Keratinocyte (primary cell): ENCODE measurements at regions not wholly inside any gene's neighbourhood (a gene's known extent, or its start where the extent isn't known, plus 50 kb on each side); places are given as distances from the start of the nearest gene placed in this dataset.

Experiments used
- DNase-seq: peaks from one replicate; pipeline ENCODE4 v3.0.0-alpha.2; 2011; ENCODE audit warnings: low read depth, missing footprints, low spot score
- FAIRE-seq: peaks from 2 replicates; lab custom pipeline; 2011; peaks lifted over from hg19 to GRCh38; lab: Jason Lieb, UNC
- H2AFZ ChIP-seq: 2 replicates; pipeline ENCODE4 v1.6.0; 2012; ENCODE audit warnings: low read length, control low read depth, inconsistent platforms; ENCODE audit not compliant: control insufficient read depth
- H3K27ac ChIP-seq: 2 replicates; pipeline ENCODE4 v1.5.1; 2011; ENCODE audit warnings: low read length; ENCODE audit not compliant: control insufficient read depth, insufficient read depth
- H3K27me3 ChIP-seq: 3 replicates; pipeline ENCODE4 v1.6.0; 2011; ENCODE audit warnings: low read length; ENCODE audit not compliant: control insufficient read depth, insufficient read depth; ENCODE audit errors: extremely low read depth
- H3K36me3 ChIP-seq, 2 experiments: 2 replicates in 1 of 2; 3 replicates in 1 of 2; pipeline ENCODE4 v1.5.1; 2011; ENCODE audit warnings: low read length in 2 of 2, mild to moderate bottlenecking in 1 of 2; ENCODE audit not compliant: control insufficient read depth in 2 of 2, insufficient read depth in 2 of 2; ENCODE audit errors: extremely low read depth in 1 of 2
- H3K4me1 ChIP-seq: 3 replicates; pipeline ENCODE4 v1.5.1; 2011; ENCODE audit warnings: low read length; ENCODE audit not compliant: control insufficient read depth, insufficient read depth; ENCODE audit errors: extremely low read depth
- H3K4me2 ChIP-seq: 3 replicates; pipeline ENCODE4 v1.6.0; 2011; ENCODE audit warnings: low read depth, low read length; ENCODE audit not compliant: control insufficient read depth, insufficient read depth; ENCODE audit errors: extremely low read depth
- H3K4me3 ChIP-seq, 3 experiments: fragments of 200-600 bp in 1 of 3; sonication (generic) in 1 of 3; 2 replicates in 2 of 3; 3 replicates in 1 of 3; pipeline ENCODE4 v1.5.1; 2011 to 2016; ENCODE audit warnings: low read length in 3 of 3, mild to moderate bottlenecking in 3 of 3, control low read depth in 2 of 3, inconsistent platforms in 1 of 3, low read depth in 1 of 3, mixed read lengths in 1 of 3, mixed run types in 1 of 3, moderate library complexity in 1 of 3; ENCODE audit not compliant: control insufficient read depth in 2 of 3, insufficient read depth in 2 of 3; ENCODE audit errors: extremely low read depth in 1 of 3
- H3K79me2 ChIP-seq: 2 replicates; pipeline ENCODE4 v1.6.0; 2012; ENCODE audit warnings: low read length; ENCODE audit not compliant: control insufficient read depth, insufficient read depth
- H3K9ac ChIP-seq: 3 replicates; pipeline ENCODE4 v1.6.0; 2011; ENCODE audit warnings: low read length; ENCODE audit not compliant: control insufficient read depth, insufficient read depth; ENCODE audit errors: extremely low read depth
- H3K9me1 ChIP-seq: 3 replicates; pipeline ENCODE4 v1.6.0; 2011; ENCODE audit warnings: low read length; ENCODE audit not compliant: control insufficient read depth, insufficient read depth; ENCODE audit errors: extremely low read depth
- H3K9me3 ChIP-seq: 2 replicates; pipeline ENCODE4 v1.5.1; 2012; ENCODE audit warnings: low read depth, low read length; ENCODE audit not compliant: control insufficient read depth
- H4K20me1 ChIP-seq: 3 replicates; pipeline ENCODE4 v1.6.0; 2011; ENCODE audit warnings: low read length; ENCODE audit not compliant: control insufficient read depth, insufficient read depth; ENCODE audit errors: extremely low read depth
- CTCF ChIP-seq, 3 experiments: IDR thresholded peaks in 1 of 3; conservative IDR thresholded peaks in 1 of 3; optimal IDR thresholded peaks in 1 of 3; 2 replicates in 2 of 3; 3 replicates in 1 of 3; pipeline versions ENCODE3 to v1.5.1; 2011; ENCODE audit warnings: low read length in 3 of 3, mild to moderate bottlenecking in 3 of 3, moderate library complexity in 2 of 3, control low read depth in 1 of 3, inconsistent platforms in 1 of 3; ENCODE audit not compliant: insufficient read depth in 2 of 3; ENCODE audit errors: extremely low read depth in 1 of 3
- EZH2 ChIP-seq: IDR thresholded peaks from one replicate; pipeline ENCODE4 v1.6.1; 2012; ENCODE audit warnings: inconsistent platforms, mild to moderate bottlenecking, low read length, moderate library complexity
- dilution Hi-C: fragments of 300-500 bp; cut with MboI; formaldehyde crosslinking; loops from one replicate; pipeline ENCODE4 v1.7.0; 2020; ENCODE audit warnings: low sequenced_read_pairs; ENCODE audit not compliant: extremely low pct_ligation_motif_present

GRCh38 chr2:114038710-114039109, 148.8 kb downstream of the ACTR3 start:
- H3K36me3 ChIP-seq, result no peaks in the 10 kb centered on the region
- no peak overlapping the region for H3K4me2 ChIP-seq
- no peaks in the 10 kb centered on the region for H3K9me1 ChIP-seq
- TF ChIP-seq CTCF (optimal IDR thresholded peaks at IDR 0.05 in 1 of 3, IDR thresholded peaks at IDR 0.05 in 1 of 3, conservative IDR thresholded peaks at IDR 0.05 in 1 of 3; ENCODE audit: extremely low read depth in 1 of 3, insufficient read depth in 2 of 3, low read length in 3 of 3), result no peak
- no peak for TF ChIP-seq EZH2
- H2AFZ ChIP-seq, result no peak overlapping the region
- FAIRE-seq (no peak), DNase-seq (no peak)
- no peaks in the 10 kb centered on the region for H3K9me3 ChIP-seq
- no peaks in the 10 kb centered on the region for H3K79me2 ChIP-seq
- H3K27me3 ChIP-seq, result no peaks in the 10 kb centered on the region
- H3K4me3 ChIP-seq, result no peak overlapping the region
- H3K4me1 ChIP-seq, result no peaks in the 10 kb centered on the region
- dilution Hi-C loops, result no loop called here
- no peaks in the 10 kb centered on the region for H4K20me1 ChIP-seq
- no peak overlapping the region for H3K9ac ChIP-seq
- H3K27ac ChIP-seq, result no peak overlapping the region

GRCh38 chr2:114039677-114040076, 149.8 kb downstream of the ACTR3 start:
- no peak for FAIRE-seq
- no peaks in the 10 kb centered on the region for H3K79me2 ChIP-seq
- H3K27me3 ChIP-seq, result no peaks in the 10 kb centered on the region
- no peak overlapping the region for H3K27ac ChIP-seq
- no peak overlapping the region for H3K4me2 ChIP-seq
- no peaks in the 10 kb centered on the region for H3K9me3 ChIP-seq
- no peak overlapping the region for H2AFZ ChIP-seq
- H3K9ac ChIP-seq, result no peak overlapping the region
- H4K20me1 ChIP-seq, result no peaks in the 10 kb centered on the region
- TF ChIP-seq CTCF (optimal IDR thresholded peaks at IDR 0.05 in 1 of 3, IDR thresholded peaks at IDR 0.05 in 1 of 3, conservative IDR thresholded peaks at IDR 0.05 in 1 of 3; ENCODE audit: extremely low read depth in 1 of 3, insufficient read depth in 2 of 3, low read length in 3 of 3) (no peak), EZH2 (no peak)
- no peaks in the 10 kb centered on the region for H3K4me1 ChIP-seq
- DNase-seq, result no peak
- dilution Hi-C loops, result no loop called here
- H3K36me3 ChIP-seq, result no peaks in the 10 kb centered on the region
- no peaks in the 10 kb centered on the region for H3K9me1 ChIP-seq
- H3K4me3 ChIP-seq, result no peak overlapping the region
